ENCODE measurements at regions not wholly inside any gene's neighbourhood (a gene's known extent, or its start where the extent isn't known, plus 50 kb on each side); places are given as distances from the start of the nearest gene placed in this dataset.

- DNase-seq = no peak
These were observed 183.9 kb upstream of the ETAA1 start for GRCh38 chr2:67213270-67213670.

DNA sequence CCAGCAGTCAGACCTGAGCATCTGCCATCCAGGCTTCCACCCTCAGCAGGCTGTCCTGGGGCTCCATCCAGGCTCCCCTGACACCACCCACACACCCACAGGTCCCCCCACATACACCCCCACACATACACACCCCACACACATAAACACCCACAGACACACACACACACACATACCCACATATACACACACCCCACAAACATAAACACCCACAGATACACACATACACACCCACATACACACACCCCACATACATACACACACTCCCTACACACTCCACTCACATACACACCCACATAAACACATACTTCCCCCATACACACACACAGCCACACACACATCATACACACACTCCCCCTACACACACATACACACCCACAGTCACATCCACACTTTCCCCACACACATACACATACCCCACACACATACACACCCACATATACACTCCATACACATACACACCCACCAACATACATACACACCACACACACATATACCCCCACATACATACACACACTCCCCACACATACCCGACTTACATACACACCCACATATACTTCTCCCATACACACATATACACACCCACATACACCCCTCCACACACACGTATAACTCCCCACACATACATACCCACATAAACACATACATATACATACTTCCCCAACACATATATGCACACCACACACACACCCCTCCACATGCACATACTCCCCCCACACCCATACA is 183.3 kb upstream of the ETAA1 start:
- DNase-seq = no peak

GRCh38 chr2:67214585-67215185 is 182.4 kb upstream of the ETAA1 start:
- DNase-seq = no peak

DNA sequence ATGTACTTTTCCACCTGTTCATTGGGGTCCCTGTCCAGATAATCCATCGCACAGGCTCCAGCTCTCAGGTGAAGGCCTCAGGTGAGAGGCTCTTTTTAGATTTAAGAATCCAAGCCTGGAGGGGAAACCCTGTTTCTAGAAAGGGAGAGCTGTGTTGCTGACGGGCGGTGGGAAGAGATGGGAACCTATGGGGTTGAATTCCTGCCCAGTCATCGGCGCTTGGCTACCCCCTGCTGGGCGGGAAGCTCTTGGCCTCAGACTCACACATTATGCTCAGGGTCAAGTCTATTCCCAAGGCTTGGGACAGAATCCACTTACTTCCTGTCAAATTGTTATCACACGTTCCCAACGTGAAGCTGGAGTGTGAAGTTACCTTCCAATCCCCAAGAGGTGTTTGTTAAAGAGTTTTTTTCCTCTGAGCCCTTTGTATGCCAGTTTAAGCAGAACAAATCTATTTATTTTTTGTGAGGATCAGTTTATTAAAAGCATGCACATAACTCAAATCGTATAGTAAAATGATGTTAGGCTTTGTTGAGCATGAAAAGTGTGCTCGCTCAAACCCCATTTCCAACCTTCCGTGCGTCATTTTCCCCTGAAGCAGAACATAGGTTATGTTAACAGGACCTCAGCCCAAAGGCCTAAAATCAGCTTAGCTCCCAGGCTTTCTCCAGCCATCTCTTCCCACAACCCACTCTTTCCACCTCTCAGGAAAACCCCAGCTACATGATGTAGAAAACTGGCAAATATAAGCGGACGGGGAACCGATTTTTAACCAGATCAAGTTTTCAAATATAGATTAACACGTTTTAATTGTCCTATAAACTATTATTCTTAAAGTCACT is 181.7 kb upstream of the ETAA1 start:
- DNase-seq = peak; percentile 28

GRCh38 chr2:67216103-67216502 is 181.0 kb upstream of the ETAA1 start:
- DNase-seq = no peak

DNA sequence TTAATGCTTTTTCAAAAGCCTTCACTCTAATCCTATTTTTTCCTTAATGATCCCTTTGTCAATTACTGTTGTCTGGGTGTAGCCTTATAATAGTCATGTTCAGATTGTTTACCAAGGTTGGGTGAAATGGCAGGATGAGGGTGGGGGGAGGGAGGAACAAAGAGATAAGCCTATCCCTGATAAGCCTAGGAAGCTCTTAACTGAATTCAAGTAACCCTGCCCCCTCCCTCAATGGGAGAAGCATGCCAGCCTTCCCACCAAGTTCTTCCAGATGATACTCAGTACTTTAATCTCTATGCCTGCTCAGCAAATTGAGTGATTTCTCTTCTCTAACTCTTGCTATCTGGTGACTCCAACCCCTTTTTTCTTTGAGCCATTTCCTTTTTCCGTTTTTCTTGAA is 180.3 kb upstream of the ETAA1 start:
- DNase-seq = no peak

DNA sequence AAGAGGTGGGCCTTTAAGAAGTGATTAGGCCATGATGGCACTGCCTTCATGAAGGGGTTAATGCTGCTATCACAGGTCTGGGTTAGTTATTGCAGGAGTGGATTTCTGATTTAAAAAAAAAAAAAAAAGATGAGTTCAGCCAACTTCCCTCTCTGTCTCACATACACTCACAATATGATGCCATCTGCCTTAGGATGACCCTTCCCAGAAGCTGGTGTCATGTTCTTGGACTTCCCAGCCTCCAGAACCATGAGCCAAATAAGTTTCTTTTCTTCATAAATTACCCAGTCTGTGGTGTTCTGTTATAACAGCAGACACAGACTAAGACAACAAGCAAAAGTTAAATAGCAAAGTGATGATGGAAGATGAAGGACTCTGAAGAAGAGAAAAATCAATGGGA is 179.7 kb upstream of the ETAA1 start:
- no peak for DNase-seq

DNA sequence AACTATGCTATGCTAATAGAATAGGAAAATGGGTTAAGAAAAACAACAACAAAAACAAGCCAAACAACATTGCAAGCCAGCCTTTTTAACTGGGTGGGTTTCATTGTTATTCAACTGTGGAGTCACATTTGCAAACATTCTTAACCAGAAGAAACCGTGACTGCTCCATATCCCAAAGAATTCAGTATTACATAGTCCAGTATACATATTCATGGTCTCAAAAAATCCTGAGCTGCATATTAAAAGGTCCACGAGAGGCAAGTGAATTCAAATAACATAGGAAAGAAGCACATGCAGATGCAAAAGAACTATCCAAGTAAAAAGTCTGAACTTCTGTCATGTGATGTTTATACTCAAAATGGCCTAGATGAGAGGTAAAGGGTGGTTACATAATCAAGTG is 179.1 kb upstream of the ETAA1 start:
- no peak for DNase-seq

DNA sequence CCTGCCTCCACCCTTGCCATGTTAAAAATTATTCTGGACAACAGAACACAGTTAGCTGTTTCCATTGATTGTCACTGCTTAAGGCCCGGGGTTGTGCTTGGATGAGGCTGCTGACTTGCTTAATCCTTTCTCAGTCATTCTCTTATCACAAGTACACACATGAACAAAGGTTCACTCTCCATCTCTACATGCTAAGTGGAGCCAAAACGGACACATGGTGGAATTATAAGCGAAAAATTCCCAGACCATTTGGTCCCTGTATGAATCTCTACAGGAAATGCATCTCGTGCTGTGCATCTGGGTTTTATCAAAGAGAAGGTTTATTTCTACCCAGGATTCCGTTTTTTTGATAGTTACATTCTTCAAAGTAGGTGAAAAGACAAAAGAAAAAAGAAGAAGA is 177.5 kb upstream of the ETAA1 start:
- DNase-seq = no peak

GRCh38 chr2:67221266-67221665 is 175.9 kb upstream of the ETAA1 start:
- DNase-seq = no peak

- no peak for DNase-seq
These were observed 171.7 kb upstream of the ETAA1 start for GRCh38 chr2:67225287-67225973.

- DNase-seq = no peak
These were observed 167.4 kb upstream of the ETAA1 start for GRCh38 chr2:67229706-67230105.

DNA sequence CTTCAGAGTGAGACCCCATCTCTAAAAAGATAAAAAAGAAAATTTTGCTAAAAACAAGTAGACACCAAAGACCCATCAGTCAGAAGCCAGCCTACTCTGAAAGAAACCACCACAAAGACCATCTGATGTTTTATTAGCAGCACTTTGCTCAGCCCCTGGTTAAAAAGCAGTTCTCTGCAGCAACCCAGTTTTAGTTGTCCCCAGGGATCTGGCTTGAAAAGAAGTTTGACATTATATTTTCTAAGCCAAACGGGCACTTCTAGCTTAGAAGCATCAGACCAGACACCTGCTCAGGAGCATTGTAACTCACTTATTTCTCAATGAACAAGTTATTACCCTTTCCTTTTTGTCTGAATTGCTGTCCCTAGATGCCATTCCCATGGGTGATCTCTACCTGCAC is 164.2 kb upstream of the ETAA1 start:
- no peak for DNase-seq

- no peak for DNase-seq
These were observed 162.7 kb upstream of the ETAA1 start for GRCh38 chr2:67234440-67234839.

DNA sequence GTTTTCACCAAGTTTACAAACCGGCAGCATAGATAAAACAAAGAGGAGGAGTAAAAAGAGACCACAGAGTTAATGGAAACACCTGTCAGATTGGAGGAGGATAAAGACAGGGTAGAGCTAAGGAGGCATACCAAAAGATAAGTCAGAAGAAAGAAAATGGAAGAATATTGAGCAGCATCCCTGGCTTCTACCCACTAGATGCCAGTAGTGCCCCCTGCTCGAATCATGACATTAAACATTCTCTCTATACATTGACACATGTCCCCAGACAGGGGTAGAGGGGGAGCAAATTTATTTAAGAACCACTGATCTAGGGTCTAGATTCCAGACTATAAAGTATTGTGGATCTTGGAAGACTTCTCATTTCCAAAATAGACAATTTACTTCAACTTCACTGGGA is 159.8 kb upstream of the ETAA1 start:
- no peak for DNase-seq

DNA sequence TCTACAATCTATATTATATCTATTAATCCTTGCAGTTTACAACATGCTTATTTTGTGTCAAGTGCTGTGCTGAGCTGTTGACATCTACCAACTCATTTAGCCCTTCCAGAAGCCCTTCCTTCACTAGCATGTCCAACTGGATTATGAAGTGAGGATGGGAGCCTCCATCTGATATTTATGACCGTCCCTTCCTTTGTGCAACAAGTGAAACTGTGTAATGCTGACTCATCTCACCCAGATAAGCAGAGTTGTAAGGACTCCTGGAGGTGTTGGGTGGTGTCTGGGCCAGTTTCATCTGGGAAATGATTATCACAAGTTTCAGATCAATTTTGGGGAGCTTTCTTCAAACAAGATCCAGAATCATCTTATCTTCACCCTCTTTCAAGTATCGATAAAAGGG is 156.6 kb upstream of the ETAA1 start:
- DNase-seq = no peak

DNA sequence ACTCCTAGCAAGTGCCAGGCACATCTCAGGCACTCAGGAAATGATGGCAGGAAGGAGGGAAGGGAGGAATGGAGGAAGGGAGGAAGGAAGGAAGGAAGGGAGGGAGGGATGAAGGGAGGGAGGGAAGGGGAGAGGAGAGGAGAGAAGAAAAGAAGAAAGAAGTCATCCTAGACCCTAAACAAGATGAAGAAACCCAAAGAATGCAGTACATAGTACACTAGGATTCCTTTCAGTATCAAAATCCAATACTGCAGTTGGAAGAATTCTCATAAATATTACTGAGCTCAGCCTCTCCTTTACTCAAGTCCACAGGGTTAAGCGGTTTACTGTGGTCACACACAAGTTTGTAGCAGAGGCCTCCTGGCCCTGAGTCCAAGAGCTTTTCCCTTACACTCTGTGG is 155.7 kb upstream of the ETAA1 start:
- DNase-seq = no peak

DNA sequence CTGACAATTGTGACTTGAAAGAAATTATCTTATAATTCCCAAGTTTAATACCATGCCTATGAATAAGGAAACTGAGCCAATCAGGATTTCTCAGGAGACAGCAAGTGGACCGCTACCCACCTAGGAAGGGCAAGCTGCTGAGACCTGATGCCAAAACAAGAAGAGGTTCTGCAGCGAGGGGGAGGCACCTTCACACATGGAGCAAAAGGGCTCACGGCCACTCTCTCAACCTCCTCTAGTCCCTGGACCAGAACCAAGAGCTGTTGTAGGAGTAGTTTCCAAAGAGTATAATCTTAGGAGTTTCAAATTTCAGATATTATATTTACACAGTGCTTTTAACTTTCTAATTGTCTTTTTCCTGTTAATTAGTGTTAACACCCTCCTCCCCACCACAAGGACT is 154.7 kb upstream of the ETAA1 start:
- no peak for DNase-seq

GRCh38 chr2:67243919-67244318 is 153.2 kb upstream of the ETAA1 start:
- no peak for DNase-seq

DNA sequence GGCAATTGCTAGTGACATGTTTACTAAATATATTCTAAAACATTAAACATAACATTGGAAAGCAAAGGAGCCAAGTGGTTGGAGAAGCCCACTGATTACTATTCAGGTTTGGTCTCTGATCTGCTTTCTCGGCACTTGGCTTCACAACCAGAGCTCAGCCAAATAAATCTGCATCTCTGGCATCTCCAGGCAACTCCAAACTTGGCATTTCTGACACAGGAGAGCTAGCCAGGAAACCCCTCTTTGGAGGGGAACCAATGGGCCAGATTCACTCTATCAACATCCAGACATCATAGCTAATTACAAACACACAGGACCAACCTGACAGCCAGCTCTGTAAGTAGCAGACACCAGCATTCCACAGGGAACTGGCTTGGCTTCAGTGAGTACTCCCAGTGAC is 150.3 kb upstream of the ETAA1 start:
- DNase-seq = no peak

DNA sequence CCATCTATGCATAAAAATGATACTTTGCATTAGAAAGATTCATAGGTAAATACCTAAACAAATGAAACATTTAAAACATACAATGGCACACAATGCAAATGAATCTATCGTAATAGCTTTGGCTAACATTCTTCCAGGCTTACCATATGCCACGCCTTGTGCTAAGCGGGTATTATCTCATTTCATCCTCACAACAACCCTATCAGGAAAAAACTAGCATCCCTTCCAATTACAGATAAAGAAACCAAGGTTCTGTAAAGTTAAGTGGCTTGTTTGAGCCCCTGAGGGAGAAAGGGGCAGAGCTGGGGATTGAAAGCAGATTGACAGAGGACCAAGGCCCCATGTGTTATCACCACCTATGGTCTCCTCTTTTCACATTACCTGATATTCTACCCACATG is 145.4 kb upstream of the ETAA1 start:
- no peak for DNase-seq

DNA sequence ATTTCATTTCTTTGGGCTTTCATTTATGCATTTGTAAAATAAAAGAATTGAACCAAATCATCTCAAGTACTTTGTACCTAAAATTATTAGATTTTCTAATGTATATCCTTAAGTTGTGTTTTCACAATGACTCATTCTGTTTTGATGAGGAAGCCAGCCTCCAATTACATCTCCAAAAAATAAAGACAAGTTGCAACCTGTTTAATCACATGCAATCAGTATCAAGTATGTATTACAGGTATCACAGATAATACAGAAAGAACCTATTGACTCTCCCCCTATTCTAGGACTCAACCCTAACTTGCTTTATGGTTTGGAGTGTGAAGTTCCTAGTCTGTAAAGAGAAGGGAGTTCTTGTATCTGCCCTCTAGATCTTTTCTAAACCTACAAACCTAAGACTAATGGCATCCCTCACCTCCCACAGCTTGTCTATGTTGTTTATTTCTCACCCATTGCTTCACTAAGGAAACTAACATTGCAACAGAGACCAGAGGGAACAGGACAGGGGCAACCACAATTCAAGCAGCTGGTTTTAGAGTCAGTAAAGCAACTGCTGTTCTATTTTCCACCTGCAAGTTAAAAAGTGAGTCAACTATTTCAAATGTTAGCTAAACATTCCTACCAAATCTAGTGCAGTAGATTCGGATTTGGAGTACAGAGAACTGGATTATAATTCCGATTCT is 141.1 kb upstream of the ETAA1 start:
- DNase-seq = no peak

GRCh38 chr2:67256892-67257291 is 140.2 kb upstream of the ETAA1 start:
- no peak for DNase-seq

Data from right hindlimb (tissue), 1 donor.